ENCODE measurements at regions not wholly inside any gene's neighbourhood (a gene's known extent, or its start where the extent isn't known, plus 50 kb on each side); places are given as distances from the start of the nearest gene placed in this dataset.

DNA sequence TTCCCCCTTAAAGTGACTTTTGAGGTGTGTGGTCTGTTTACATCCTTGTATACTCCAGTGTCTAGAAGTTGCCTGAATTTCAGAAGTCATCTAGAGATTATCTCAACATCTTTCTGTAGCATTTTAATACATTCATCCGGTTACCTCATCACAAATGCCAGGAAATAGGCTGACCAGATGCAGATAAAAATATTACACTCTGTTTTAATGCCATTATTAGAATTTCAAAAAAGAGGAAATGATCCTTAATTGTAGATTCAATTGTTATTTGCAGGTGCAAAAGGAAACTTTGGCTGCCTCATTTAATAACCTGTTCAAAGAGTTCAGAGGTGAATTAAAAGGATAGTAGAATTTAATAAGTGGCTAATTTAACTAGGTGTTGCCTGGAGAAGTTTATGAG, 290.9 kb downstream of the C3orf38 start:
- Histone ChIP-seq H2AFZ (ENCODE audit: low read depth) (no peak overlapping the region), H3K36me3 (replicated peaks in 1 of 2; ENCODE audit: control insufficient read depth in 1 of 2, insufficient read depth in 2 of 2, low read length in 1 of 2) (no peaks in the 10 kb centered on the region), H4K20me1 (ENCODE audit: insufficient read depth) (no peaks in the 10 kb centered on the region), H3K4me3 (ENCODE audit: low read depth in 2 of 2, low read length in 1 of 2) (no peak overlapping the region), H3K27ac (ENCODE audit: low read depth in 2 of 2, low read length in 1 of 2) (no peak overlapping the region), H3K79me2 (ENCODE audit: insufficient read depth) (no peaks in the 10 kb centered on the region), H3K9ac (no peak overlapping the region), H3K4me2 (no peak overlapping the region), H3K9me3 (no peaks in the 10 kb centered on the region), H3K4me1 (ENCODE audit: control insufficient read depth in 1 of 2, insufficient read depth in 2 of 2, low read depth in 1 of 2, low read length in 1 of 2) (no peaks in the 10 kb centered on the region), H3K9me2 (no peaks in the 10 kb centered on the region), H3F3A (replicated peaks; ENCODE audit: insufficient read depth) (no peaks in the 10 kb centered on the region), H3K27me3 (ENCODE audit: insufficient read depth) (no peaks in the 10 kb centered on the region; the same call in 1 of the 2 replicates)
- ChIA-PET POLR2A (no interaction called here), CTCF (no interaction called here)
- TF ChIP-seq RAD21 (IDR thresholded peaks at IDR 0.05; ENCODE audit: low read length) (no peak), GATA2 (CRISPR knock-in tag; IDR thresholded peaks at IDR 0.05) (no peak), SIN3A (IDR thresholded peaks at IDR 0.05; ENCODE audit: borderline replicate concordance, low read depth, low read length) (no peak), MXI1 (IDR thresholded peaks at IDR 0.05; ENCODE audit: low read depth, low read length) (no peak), FOXM1 (IDR thresholded peaks at IDR 0.05; ENCODE audit: low read depth) (no peak), RFX5 (IDR thresholded peaks at IDR 0.05; ENCODE audit: low read length) (no peak), POLR2AphosphoS5 (IDR thresholded peaks at IDR 0.05; ENCODE audit: low read depth, low read length) (no peak), EP300 (IDR thresholded peaks at IDR 0.05; ENCODE audit: borderline replicate concordance in 1 of 2, low read depth in 1 of 2, low read length in 1 of 2) (no peak), RCOR1 (IDR thresholded peaks at IDR 0.05; ENCODE audit: low read length) (no peak), TAF1 (IDR thresholded peaks at IDR 0.05; ENCODE audit: borderline replicate concordance, low read depth, low read length) (no peak), GABPA (IDR thresholded peaks at IDR 0.05; ENCODE audit: low read depth) (no peak)
- WGBS (ENCODE audit: low lambda C conversion rate) = 0% methylated on average over 1 of the region's 1 CpG
- DNase-seq = no peak

DNA sequence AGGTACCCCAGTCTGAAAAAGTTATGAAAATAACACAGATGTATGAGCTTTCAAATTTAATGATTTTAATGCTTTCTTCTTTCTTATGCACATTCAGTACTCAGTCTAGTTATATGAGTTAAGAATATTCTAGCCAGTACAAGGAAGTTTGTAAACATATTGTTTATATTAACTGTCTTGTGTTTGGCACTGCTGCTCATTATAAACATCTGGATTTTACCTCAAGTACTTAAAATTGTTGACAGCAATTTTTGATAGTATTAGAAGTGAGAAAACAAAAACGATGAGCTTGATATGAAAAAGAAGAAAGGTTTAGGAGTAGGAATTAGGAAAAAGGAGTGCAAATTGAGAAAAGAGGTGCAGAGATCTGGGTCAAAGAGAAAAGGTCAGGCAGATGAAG, 293.3 kb downstream of the C3orf38 start:
- Histone ChIP-seq H3K4me1 (ENCODE audit: control insufficient read depth in 1 of 2, insufficient read depth in 2 of 2, low read depth in 1 of 2, low read length in 1 of 2) (no peaks in the 10 kb centered on the region), H3K79me2 (ENCODE audit: insufficient read depth) (no peaks in the 10 kb centered on the region), H4K20me1 (ENCODE audit: insufficient read depth) (no peaks in the 10 kb centered on the region), H3K4me2 (no peak overlapping the region), H3K9me2 (no peaks in the 10 kb centered on the region), H3K9me3 (no peaks in the 10 kb centered on the region), H3K36me3 (replicated peaks in 1 of 2; ENCODE audit: control insufficient read depth in 1 of 2, insufficient read depth in 2 of 2, low read length in 1 of 2) (no peaks in the 10 kb centered on the region), H3F3A (replicated peaks; ENCODE audit: insufficient read depth) (no peaks in the 10 kb centered on the region), H3K4me3 (ENCODE audit: low read depth in 2 of 2, low read length in 1 of 2) (no peak overlapping the region), H3K27me3 (ENCODE audit: insufficient read depth) (no peaks in the 10 kb centered on the region; the same call in 1 of the 2 replicates), H3K9ac (no peak overlapping the region), H3K27ac (ENCODE audit: low read depth in 2 of 2, low read length in 1 of 2) (no peak overlapping the region), H2AFZ (ENCODE audit: low read depth) (no peak overlapping the region)
- WGBS (ENCODE audit: low lambda C conversion rate) = 0% methylated on average over 1 of the region's 1 CpG
- no peak for DNase-seq
- POLR2A ChIA-PET = no interaction called here
- CTCF ChIA-PET = no interaction called here
- TF ChIP-seq RXRA (IDR thresholded peaks at IDR 0.05; ENCODE audit: borderline replicate concordance, low read depth) (no peak), EZH2phosphoT487 (IDR thresholded peaks at IDR 0.05; ENCODE audit: borderline replicate concordance, low read depth) (no peak), RCOR1 (IDR thresholded peaks at IDR 0.05; ENCODE audit: low read length) (no peak), MEF2A (IDR thresholded peaks at IDR 0.05; ENCODE audit: borderline replicate concordance, low read depth) (no peak), NRF1 (IDR thresholded peaks at IDR 0.05; ENCODE audit: low read depth, low read length) (no peak)
- TF ChIP-seq, protein P1, sequence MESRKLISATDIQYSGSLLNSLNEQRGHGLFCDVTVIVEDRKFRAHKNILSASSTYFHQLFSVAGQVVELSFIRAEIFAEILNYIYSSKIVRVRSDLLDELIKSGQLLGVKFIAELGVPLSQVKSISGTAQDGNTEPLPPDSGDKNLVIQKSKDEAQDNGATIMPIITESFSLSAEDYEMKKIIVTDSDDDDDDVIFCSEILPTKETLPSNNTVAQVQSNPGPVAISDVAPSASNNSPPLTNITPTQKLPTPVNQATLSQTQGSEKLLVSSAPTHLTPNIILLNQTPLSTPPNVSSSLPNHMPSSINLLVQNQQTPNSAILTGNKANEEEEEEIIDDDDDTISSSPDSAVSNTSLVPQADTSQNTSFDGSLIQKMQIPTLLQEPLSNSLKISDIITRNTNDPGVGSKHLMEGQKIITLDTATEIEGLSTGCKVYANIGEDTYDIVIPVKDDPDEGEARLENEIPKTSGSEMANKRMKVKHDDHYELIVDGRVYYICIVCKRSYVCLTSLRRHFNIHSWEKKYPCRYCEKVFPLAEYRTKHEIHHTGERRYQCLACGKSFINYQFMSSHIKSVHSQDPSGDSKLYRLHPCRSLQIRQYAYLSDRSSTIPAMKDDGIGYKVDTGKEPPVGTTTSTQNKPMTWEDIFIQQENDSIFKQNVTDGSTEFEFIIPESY (IDR thresholded peaks at IDR 0.05; ENCODE audit: borderline replicate concordance, low read depth) = no peak
- TF ChIP-seq, protein P2, sequence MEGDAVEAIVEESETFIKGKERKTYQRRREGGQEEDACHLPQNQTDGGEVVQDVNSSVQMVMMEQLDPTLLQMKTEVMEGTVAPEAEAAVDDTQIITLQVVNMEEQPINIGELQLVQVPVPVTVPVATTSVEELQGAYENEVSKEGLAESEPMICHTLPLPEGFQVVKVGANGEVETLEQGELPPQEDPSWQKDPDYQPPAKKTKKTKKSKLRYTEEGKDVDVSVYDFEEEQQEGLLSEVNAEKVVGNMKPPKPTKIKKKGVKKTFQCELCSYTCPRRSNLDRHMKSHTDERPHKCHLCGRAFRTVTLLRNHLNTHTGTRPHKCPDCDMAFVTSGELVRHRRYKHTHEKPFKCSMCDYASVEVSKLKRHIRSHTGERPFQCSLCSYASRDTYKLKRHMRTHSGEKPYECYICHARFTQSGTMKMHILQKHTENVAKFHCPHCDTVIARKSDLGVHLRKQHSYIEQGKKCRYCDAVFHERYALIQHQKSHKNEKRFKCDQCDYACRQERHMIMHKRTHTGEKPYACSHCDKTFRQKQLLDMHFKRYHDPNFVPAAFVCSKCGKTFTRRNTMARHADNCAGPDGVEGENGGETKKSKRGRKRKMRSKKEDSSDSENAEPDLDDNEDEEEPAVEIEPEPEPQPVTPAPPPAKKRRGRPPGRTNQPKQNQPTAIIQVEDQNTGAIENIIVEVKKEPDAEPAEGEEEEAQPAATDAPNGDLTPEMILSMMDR (IDR thresholded peaks at IDR 0.05) = no peak
- TF ChIP-seq, protein P3, sequence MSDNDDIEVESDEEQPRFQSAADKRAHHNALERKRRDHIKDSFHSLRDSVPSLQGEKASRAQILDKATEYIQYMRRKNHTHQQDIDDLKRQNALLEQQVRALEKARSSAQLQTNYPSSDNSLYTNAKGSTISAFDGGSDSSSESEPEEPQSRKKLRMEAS (IDR thresholded peaks at IDR 0.05; ENCODE audit: low read depth) = no peak
